ENCODE measurements at regions not wholly inside any gene's neighbourhood (a gene's known extent, or its start where the extent isn't known, plus 50 kb on each side); places are given as distances from the start of the nearest gene placed in this dataset.

- DNase-seq (ENCODE audit: low read depth in 2 of 2) = peak; percentile 23 to 32
These were observed 50.0 kb upstream of the SLC19A1 start for GRCh38 chr21:45592208-45592619.

GRCh38 chr21:45592626-45593134 lies 50.4 kb upstream of the SLC19A1 start:
- no peak for DNase-seq (ENCODE audit: low read depth in 2 of 2)

- DNase-seq (ENCODE audit: low read depth in 2 of 2) = no peak
These were observed 50.1 kb upstream of the PCBP3 start for GRCh38 chr21:45593162-45594022.

All from stimulated activated CD8-positive, alpha-beta memory T cell treated with anti-CD3 and anti-CD28 coated beads, Interleukin-7, amount 100 ng/mL, for 1 hour (primary cell).